Ovary (tissue), 7 donors: ENCODE measurements at regions not wholly inside any gene's neighbourhood (a gene's known extent, or its start where the extent isn't known, plus 50 kb on each side); places are given as distances from the start of the nearest gene placed in this dataset.

Experiments used
- DNase-seq, 5 donors: peaks; one replicate each; pipeline ENCODE4 v3.0.0-alpha.2; 2019 to 2020
- H3K27ac ChIP-seq, 2 donors: fragments of 200-600 bp; one replicate each; pipeline versions ENCODE4 v1.5.1 to v1.8.0; 2019 to 2022
- H3K27me3 ChIP-seq: fragments of 200-600 bp; one replicate; pipeline ENCODE4 v1.8.0; 2022
- H3K36me3 ChIP-seq: fragments of 200-600 bp; sonication (generic); one replicate; pipeline ENCODE4 v1.5.1; 2019
- H3K4me1 ChIP-seq: one replicate; pipeline ENCODE4 v1.8.1; 2013; ENCODE audit warnings: mild to moderate bottlenecking, moderate library complexity; ENCODE audit not compliant: insufficient read depth
- H3K4me3 ChIP-seq: fragments of 200-600 bp; sonication (generic); one replicate; pipeline ENCODE4 v1.5.1; 2017
- H3K9me3 ChIP-seq, 2 donors: fragments of 200-600 bp in 1 of 2; sonication (generic) in 1 of 2; one replicate each; pipeline versions ENCODE4 v1.5.1 to v1.8.1; 2013 to 2019; ENCODE audit warnings: mild to moderate bottlenecking in 1 of 2, moderate library complexity in 1 of 2
- CTCF ChIP-seq, 3 donors: fragments of 450-650 bp in 2 of 3; fragments of 200-600 bp in 1 of 3; IDR thresholded peaks; one replicate each; pipeline versions ENCODE4 v1.5.1 to v1.8.0; 2016 to 2022; ENCODE audit warnings: antibody characterized with exemption in 3 of 3, mild to moderate bottlenecking in 1 of 3
- EP300 ChIP-seq: sonication (generic); formaldehyde crosslinking; IDR thresholded peaks from one replicate; pipeline ENCODE4 v1.6.1; 2017; ENCODE audit warnings: antibody characterized with exemption
- POLR2A ChIP-seq: fragments of 450-650 bp; IDR thresholded peaks from one replicate; pipeline ENCODE4 v1.6.1; 2017; ENCODE audit warnings: antibody characterized with exemption, mild to moderate bottlenecking, moderate library complexity
- WGBS, 3 donors: extraction: QIAGEN DNeasy Blood & Tissue Kit in 1 of 3; methylation state at CpG; one replicate each; pipeline versions ENCODE4 v1.1.5 to v1.1.7; 2013 to 2017; 5-methylcytosine and 5-hydroxymethylcytosine counted together
- intact Hi-C, 4 donors: fragments of 100-400 bp; cut with DNase I; formaldehyde crosslinking; loops; one replicate each; pipeline versions ENCODE4 v1.11.0 to v1.15.1; 2022 to 2023
- donor health status: DM: no; HTN: no; CAD: no; lungs with moderate emphysema.
- donor health status: DM: no; HTN: no; CAD: no.
- donor health status: Bipolar disorder and iron deficiency.
- donor health status: DM: no; HTN: no; CAD: no.
- donor health status: DM: yes; HTN: yes; CAD: no.

GRCh38 chr18:30929718-30930117 lies 112.8 kb downstream of the DSC3 start:
- no peak overlapping the region for H3K27ac ChIP-seq
- TF ChIP-seq EP300 (no peak), CTCF (IDR thresholded peaks at IDR 0.05) (no peak), POLR2A (no peak)
- no peaks in the 10 kb centered on the region for H3K36me3 ChIP-seq
- 69 to 79% (median 77%) methylated on average over 2 of the region's 2 CpGs for WGBS, 3 donors
- no peaks in the 10 kb centered on the region for H3K9me3 ChIP-seq
- H3K4me3 ChIP-seq, result no peak overlapping the region
- H3K27me3 ChIP-seq, result no peaks in the 10 kb centered on the region
- no peaks in the 10 kb centered on the region for H3K4me1 ChIP-seq
- intact Hi-C loops, result no loop called here
- no peak for DNase-seq

- Histone ChIP-seq H3K27ac (no peak overlapping the region), H3K36me3 (no peaks in the 10 kb centered on the region), H3K4me3 (no peak overlapping the region), H3K4me1 (no peaks in the 10 kb centered on the region), H3K27me3 (no peaks in the 10 kb centered on the region), H3K9me3 (no peaks in the 10 kb centered on the region)
- DNase-seq, result no peak
- intact Hi-C loops, result no loop called here
- WGBS, 3 donors, result 59 to 79% (median 62%) methylated on average over 2 of the region's 2 CpGs
- TF ChIP-seq CTCF (IDR thresholded peaks at IDR 0.05), result no peak
- no peak for TF ChIP-seq EP300
- TF ChIP-seq POLR2A, result no peak
These were observed 113.5 kb downstream of the DSC3 start for GRCh38 chr18:30929065-30929464.

GRCh38 chr18:30927517-30928075 lies 114.9 kb downstream of the DSC3 start:
- DNase-seq, result no peak

GRCh38 chr18:30927042-30927441 lies 115.5 kb downstream of the DSC3 start:
- intact Hi-C loops, result no loop called here
- Histone ChIP-seq H3K4me1 (no peaks in the 10 kb centered on the region), H3K4me3 (no peak overlapping the region), H3K27ac (no peak overlapping the region), H3K36me3 (no peaks in the 10 kb centered on the region), H3K9me3 (no peaks in the 10 kb centered on the region), H3K27me3 (no peaks in the 10 kb centered on the region)
- DNase-seq, result no peak
- TF ChIP-seq EP300 (no peak), CTCF (IDR thresholded peaks at IDR 0.05) (no peak), POLR2A (no peak)
- 77 to 96% (median 82%) methylated on average over 1 of the region's 1 CpG for whole genome bisulfite sequencing, 3 donors

More at GRCh38 chr18:30927517-30928075, 114.9 kb downstream of the DSC3 start:
- no peak overlapping the region for H3K27ac ChIP-seq
- no peaks in the 10 kb centered on the region for H3K4me1 ChIP-seq
- intact Hi-C loops, result no loop called here
- no peaks in the 10 kb centered on the region for H3K27me3 ChIP-seq
- no peaks in the 10 kb centered on the region for H3K9me3 ChIP-seq
- H3K36me3 ChIP-seq, result no peaks in the 10 kb centered on the region
- H3K4me3 ChIP-seq, result no peak overlapping the region
- TF ChIP-seq EP300 (no peak), POLR2A (no peak), CTCF (IDR thresholded peaks at IDR 0.05) (no peak)
- WGBS, 3 donors, result 70 to 77% (median 71%) methylated on average over 5 of the region's 5 CpGs
